Activated T-cell treated with anti-CD3 and anti-CD28 coated beads for 48 hours (primary cell): ENCODE measurements at regions not wholly inside any gene's neighbourhood (a gene's known extent, or its start where the extent isn't known, plus 50 kb on each side); places are given as distances from the start of the nearest gene placed in this dataset.

Experiments used
- DNase-seq: peaks from one replicate; pipeline ENCODE4 v3.0.0-alpha.2; 2020; ENCODE audit warnings: low read depth

DNA sequence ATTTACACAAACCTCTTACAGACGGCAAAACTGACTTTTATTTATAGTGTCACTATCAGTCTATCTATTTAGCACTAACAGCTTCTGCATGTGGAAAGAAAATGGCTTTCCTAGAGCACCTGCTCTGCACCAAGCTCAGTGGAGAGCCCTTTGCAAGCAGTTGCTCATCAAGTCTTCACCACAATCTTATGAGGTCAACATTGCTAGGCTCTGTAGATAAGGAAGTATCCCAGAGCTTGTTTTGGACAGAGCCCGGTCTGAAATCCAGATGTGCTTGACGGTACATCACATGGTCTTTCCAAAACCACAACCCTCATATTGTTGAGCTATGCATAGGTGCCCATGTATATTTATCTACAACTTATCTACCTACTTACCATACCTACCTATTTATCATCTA lies 572.7 kb upstream of the CDH5 start:
- no peak for DNase-seq

DNA sequence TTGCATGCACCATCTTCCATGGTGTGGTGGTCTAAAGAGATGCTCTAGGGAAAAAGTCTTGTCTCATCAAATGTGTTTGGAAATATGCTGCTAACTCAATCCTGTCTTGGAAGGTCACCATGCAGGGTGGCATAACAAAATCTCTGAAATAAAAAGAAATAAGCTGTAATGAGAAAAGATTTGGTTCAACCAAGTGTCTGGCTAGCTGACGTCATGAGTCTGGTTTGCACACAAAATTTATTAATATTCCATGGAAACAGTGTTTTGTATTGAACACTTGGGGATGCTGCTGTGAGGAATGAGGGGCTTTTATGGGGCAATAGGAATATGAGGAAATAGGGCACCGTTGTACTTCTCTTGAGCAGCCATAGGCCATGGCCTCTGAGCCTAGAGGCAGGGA lies 575.7 kb upstream of the CDH5 start:
- no peak for DNase-seq

DNA sequence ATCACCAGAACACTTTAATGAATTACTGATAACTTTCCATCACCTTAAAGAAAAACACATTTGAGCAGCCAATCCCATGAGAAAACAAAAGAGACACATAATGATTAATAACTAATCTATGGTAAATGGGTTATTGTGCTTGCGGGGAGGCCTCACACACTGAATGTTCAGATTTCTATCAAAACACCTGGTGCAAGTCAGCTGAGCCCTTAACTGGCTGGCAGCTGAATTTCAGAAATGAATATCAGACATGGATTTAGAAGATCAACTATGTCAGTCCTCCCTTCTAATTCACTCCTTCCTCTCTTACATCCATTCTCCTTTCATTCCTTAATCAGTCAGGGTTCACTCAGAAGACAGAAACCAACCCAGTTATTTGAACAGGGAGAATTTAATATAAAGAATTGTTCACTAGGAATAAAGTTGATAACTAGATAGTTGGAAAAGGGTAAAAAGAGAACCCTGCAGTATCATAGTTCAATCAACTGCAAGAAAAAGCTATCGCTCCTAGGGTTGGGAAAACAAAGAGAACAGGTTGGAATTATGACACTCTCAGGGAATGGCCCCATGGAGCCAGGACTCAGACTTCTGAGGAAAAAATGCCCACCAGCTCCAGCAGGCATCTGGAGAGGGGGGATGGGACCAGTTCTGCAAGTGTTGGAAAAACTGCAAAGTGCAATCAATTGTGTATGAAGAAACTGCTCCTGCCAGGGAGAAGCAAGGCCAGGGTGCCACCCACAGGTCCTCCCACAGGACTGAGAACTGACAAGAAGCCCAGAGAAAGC lies 577.1 kb upstream of the CDH5 start:
- DNase-seq = no peak

DNA sequence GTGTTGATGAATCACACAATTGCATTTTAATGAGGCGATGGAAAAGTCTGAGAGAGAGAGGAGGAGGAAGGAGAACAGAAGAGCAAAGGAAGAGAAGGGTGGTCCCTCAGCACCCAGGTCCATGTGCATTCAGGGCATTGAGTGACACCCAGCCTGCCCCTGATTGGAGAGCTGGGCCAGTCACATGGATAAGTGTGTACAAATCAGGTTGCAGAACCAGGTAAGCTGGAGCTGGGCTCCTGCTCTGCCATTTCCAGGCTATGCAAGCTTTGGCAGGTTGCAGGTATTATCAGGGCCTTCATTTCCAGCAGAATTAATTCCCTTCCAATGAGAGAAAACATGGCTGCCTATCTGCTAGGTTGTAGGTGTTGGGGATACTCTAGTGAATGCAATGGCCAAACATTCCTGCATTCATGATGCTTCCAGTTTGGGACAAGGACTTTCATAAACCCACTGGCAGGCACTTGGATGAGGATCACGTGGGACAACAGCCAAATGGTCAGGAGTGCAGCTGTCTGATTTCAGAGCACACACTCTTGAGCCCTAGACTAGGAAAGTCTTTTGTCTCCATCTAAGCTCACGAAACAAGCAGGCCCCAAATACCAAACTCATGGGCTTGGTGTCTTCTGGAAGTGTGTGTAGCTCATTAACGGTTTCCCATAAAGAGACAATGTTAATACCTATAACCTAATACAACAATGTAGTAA lies 577.9 kb upstream of the CDH5 start:
- no peak for DNase-seq

DNA sequence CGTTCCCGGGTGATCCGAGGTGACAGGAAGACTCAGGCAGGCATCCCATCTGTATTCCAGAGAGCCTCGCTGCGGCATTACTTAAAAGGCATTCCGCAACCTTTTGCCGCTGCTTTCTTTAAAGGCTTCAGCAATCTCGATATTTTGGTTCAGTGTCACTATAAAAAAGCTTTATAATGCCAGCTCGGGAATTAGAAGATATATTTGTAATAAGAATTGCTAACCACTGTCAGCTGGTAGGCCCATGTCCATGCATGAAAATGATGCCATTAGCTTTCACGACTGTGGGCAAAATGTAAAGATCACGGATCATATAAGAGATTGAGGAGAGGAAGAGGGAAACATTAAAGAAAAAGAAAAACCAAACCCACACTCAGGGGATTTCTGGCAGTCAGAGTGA lies 578.6 kb upstream of the CDH5 start:
- DNase-seq = no peak

DNA sequence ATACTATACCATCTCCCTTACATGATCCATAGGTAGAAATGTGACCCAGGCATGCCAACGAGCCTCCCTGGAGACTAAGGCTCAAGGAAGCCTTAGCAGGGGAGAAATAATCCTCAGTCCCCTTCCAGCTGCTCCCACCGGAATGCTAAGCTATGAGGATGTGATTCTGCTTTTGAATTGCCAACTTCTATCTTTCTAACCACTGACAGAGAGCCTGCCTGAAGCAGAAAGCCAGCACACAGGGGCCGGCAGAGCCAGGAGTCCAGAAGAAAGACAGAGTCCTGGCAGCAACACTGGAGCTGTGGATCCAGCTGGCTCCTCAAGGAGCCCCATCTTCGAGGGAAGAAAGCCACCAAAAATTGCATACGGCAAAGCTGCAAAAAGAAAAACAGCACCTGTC lies 579.6 kb upstream of the CDH5 start:
- no peak for DNase-seq

DNA sequence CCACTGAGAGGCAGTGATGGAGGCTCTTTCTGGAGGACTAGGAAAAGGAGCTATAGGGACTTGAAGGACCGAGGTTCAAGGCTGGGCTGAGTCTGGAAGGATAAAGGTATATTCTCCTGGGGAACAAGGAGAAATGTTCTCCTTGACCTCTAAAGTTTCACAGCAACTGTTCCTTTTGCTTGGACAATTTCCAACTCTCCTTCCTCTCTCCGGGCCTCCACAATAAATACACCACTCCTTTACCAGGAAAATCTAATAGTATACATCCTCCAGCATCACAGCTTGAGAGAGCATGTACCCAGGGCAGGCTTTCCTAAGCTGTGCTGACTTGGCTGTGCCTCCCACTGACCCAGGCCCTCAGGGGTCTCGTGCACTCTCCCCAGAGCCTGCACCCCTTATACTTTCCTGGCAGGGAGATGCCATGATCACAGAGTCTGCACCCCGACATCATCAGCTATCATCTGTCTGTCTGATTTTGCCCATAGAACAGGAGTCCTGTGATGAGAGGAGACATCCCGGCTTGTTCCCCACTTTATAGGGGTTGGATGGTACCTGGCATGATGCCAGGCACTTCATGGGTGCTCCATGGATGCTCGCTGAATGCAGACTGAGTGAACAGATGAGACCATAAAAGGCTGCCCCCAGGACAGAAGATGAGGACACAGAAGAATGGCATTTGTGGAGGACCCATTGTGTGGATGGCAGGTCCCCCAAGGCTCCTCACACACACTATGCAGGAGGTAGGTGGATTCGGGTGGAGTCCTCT lies 582.6 kb upstream of the CDH5 start:
- no peak for DNase-seq

DNA sequence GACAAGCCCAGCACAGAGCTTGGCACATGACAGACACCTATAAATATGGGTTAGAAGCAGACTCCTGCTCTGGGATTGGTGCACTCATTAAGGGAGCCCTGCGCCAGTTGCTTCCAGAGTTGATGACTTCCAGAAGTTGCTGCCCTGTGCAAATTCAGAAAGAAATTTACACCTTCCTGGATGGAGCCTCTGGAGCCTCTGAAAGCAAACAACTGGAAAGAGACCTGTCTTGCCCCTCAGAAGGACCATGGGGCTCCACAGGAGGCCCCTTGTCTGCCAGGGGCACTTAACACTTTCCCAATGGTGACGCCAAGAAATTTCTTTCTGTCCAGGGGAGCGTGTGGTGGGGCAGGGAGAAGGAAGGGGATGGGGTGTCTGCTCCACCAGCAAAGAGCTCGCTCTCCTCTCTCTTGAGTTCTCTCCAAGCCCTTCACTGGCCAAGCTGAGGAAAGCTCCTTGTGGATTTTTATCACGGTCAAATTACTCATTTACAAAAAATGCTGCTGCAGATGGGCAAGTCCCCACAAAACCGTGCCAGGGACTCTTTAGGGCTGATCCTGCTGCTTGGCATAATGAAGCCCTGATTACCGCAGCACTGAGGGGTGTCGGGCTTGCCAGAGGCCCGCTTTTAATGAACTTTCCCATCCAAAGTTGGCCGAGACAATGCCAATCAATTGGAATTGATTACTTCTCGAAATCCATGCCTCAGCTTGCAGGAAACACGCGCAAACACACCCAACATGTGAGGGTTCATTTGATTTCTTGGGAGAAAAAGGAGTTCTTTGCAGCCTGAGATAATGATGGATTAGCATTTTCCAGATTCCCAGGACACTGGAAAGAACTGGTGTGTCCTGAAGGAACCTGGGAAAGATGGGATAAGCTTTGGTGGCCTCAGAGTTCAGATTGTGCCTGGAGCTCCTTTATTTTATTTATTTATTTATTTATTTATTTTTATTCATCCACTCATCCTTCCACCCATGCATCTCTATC lies 583.6 kb upstream of the CDH5 start:
- no peak for DNase-seq

DNA sequence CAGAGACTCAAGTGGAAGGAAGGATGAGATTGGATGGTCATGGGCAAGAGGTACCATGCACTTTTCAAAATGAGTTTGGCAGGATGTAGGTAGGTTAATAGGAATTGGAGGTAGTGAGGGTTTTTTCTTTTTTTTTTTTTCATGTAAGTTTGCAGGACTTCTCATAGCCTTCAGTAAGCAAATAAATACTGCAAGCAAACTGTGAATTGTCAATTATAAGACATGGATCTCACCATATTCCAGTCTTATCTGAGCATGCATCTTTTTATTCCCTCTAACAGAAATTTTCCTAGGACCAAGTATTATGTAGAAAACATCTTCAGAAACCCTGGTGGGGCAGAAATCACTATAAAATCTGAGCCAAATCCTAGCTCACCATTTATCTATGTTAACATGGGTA lies 584.6 kb upstream of the CDH5 start:
- DNase-seq = no peak

DNA sequence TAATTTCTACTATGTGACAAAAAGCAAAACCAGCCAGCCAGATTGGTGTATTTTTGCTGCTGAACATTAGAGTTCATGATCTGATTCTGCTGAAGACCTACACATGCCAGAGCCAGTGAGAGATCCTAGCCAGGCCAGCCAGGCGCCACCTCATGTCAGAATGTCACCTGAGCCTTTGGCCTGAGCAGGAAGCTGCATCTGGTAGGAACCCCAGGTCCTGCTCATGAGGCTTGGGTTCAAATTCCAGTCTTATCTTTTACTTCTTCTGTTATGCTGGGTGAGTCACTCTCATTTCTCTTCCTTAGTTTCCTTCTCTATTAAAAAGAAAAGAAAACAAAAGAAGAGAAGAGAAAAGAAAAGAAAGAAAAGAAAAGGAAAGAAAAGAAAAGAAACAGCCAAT lies 585.1 kb upstream of the CDH5 start:
- no peak for DNase-seq

DNA sequence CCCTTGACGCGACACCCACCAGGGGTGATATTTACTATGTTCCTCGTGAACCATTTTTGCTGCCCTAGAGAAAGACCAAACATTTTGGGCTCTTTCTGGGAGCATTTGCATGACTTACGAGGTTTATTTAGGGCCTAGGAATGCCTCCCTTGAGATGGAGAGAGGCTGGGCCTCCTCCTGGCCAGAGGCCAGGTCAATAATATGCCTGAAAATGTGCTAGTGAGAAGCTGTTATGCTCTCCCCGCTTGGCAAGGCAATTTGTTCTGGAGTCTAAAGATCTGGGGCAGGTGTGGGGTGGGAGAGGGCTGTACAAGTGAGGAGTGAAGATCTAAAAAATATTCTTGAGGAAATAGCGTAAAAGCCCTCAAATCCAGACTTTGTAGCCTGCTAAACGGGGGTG lies 587.3 kb upstream of the CDH5 start:
- DNase-seq = no peak

DNA sequence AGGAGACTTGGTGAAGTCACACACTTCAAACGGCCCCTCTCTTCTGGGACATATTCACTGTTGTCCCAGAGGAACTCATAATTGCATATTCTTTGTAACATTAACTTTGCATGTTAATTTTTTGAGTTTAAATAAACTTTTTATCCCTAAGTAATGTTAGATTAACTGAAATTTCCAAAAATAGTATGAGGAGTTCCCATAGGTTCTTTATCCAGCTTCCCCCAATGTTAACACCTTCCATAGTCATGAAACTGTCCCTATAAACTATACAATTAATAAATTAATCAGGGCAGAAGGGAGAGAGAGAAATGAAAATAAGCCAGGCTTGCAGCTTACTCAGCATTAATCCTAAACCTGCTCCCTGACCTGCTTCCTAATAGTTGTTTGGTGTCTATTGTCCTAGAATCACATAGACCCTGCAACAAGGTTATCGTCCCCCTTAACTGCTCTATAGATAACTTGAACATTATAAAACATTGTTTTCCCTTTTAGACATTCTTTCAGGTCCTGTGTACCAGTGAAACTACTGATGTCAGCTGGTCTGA lies 589.8 kb upstream of the CDH5 start:
- no peak for DNase-seq

DNA sequence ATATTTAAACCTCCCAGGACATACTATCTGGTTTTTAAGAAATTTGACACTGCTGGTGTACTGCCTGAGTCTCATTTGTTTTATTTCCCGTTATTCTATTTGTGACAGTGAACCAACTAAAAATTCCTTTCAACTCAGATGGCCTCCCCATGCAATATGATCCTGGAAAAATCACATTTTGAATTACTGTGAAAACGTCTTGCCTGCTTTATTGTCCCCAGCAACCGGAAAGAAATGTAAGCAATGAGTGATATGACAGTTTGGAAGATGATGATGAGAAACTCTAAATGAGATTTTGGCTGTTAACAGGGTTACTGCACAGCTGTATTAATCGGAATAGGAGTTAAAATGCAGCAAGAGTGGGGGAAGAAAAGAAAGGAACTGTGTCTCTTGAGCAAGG lies 590.7 kb upstream of the CDH5 start:
- no peak for DNase-seq

DNA sequence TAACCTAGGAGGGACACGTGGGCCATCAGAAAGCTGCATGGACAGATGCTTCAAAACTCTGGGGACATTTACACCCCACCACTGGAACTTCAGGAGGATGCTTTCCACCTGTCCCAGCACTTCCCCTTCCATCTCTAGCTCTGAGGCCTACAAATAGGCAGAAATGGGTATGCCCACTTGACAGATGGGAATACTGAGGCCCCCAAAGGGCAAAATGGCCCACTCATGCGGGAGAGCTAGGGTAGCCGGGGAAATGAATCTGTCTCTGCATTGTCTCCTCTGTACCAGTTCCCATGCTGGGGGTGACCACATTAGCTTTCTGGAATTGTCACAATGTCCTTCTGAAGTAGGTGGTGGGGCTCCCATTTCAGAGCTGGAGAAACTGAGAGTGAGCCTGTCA lies 592.1 kb upstream of the CDH5 start:
- DNase-seq = no peak

DNA sequence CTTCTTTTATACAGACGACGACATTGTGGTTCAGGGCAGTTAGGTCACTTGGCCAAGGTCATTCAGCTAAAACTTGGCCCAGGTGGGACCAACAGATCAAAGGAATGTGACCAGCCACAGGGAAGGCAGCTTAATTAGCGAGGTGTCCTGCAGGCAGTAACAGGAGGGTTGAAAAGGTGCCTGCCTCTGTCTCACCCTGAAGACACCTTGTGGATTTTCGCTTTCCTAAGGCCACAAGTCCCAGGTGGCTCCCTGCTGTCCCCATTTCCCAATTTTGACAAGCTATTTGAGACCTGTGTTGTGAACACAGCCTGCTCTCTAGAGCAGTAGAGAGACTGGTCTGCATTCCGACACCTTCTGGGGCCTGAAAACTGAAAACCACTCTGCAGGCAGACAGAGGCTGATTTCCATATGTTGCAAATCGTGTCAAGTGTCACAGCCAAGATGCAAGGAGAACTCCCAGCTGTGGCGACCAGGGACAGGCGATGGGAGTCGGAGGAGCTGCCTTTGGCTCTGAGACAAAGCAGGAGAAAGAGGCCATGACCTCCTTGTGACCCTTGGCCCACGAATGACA lies 593.1 kb upstream of the CDH5 start:
- DNase-seq = no peak

DNA sequence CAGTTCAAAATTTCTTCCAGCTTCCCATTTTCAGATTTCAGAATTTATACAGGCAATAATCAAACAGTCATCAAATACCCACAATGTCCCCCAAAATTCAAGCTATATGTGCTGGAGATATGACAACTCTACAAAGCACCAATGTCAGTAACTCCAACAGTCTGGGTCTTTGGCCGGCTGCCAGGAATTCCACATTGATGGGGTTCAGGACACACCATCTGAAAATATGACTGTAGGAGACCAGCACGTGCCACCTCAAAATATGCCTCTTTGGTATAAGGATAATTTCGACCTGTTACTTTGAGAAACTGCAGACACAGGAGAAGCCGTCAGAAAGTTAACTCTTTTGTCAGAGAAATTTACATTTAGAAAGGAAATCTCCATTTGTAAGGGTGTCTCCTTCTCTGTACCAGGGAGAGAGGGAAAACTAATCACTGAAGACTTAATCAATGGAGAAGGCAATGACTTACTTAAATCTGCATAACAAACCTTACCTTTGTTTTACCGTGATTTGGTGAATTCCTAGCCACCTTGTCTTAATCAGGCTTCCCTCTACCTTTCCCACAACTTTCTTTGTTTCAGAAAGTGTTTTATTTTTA lies 594.3 kb upstream of the CDH5 start:
- DNase-seq = no peak

DNA sequence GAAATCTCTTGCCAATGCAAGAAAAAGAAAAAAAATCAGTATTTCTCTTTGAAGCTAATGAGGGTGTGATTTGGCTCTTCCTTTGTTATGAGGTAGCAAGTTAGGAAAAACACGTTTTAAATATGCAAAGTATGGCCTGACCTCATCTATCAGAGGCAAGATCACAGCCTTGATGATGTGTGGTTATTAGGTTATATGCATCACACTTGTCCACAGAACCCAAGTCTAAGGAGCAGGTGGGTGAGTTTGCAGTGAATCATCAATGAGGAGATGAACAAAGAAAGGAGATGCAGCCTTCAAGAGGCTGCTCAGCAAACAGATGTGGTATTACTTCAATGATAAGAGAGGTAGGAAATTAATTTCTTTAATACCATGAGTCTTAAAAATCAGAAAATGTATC lies 594.8 kb upstream of the CDH5 start:
- no peak for DNase-seq

DNA sequence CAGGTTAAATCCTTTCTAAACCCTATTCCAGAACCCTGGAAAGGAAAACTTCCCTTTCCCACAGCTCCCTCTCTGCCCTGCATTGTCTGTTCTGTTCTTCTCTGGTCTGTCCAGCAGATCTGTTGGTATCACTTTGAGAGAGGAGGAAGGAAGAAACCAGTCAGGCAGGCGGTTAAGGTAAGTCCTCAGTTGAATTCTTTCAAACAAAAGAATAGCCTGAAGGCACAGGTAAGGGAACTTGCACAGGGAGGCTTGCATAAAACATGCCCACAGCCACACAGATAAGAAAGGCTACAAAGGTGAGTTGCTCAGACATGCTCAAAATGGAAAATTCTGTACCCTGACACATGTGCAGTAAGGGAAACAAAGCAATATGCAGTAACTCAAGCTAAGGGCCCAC lies 595.7 kb upstream of the CDH5 start:
- DNase-seq = no peak

DNA sequence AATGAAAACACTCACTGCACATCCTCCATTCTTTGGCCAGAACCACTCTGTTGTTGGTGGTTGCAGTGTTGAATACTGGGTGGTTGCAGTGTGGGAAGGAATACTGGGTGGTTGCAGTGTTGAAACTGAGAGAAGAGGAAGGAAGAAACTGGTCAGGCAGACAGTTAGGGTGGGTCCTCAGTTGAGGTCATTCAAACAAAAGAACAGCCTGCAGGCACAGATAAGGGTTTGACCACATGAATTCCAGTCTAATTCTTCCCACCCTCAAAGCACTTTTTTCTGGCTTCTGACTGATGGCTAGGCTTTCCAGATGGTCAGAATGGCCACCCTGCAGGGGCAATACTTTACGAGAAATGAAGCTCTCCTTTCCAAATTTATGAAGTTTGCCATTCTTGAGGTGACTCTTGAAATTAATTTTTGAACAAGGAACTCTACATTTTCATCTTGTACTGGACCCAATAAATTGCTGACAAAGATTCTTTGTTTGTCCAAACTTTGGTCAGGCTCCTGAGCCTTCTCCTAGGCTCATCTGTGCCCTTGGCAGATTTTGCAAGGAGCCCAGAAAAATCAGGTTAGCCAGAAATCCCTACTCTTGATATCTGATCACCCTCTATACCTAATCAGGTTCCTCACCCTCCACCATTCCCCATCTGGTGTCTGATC lies 596.6 kb upstream of the CDH5 start:
- no peak for DNase-seq

DNA sequence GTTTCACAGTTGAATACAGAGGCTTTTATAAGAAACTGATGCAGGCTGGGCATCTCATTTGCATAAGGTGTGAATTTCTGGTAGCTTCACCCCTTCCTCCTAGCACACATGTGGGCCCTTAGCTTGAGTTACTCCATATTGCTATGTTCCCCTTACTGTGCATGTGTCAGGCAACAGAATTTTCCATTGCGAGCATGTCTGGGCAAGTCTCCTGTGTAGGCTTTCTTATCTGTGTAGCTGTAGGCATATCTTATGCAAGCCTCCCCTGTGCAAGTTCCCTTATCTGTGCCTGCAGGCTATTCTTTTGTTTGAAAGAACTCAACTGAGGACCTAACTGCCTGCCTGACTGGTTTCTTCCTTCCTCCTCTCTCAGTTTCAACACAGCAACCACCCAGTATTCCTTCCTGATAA lies 597.4 kb upstream of the CDH5 start:
- no peak for DNase-seq
